GM21576 (cell line): ENCODE measurements at regions not wholly inside any gene's neighbourhood (a gene's known extent, or its start where the extent isn't known, plus 50 kb on each side); places are given as distances from the start of the nearest gene placed in this dataset.
"Not testable (repeated sequence)": the region's sequence is repeated elsewhere in the genome, so short reads cannot be mapped to it uniquely, and the experiment has no call there.

Experiments
- ATAC-seq: cut with Tn5 transposase; IDR thresholded peaks from one replicate; pipeline ENCODE4 v1.9.1; 2021; ENCODE audit warnings: mild to moderate bottlenecking, moderate library complexity; ENCODE audit not compliant: unreplicated experiment

DNA sequence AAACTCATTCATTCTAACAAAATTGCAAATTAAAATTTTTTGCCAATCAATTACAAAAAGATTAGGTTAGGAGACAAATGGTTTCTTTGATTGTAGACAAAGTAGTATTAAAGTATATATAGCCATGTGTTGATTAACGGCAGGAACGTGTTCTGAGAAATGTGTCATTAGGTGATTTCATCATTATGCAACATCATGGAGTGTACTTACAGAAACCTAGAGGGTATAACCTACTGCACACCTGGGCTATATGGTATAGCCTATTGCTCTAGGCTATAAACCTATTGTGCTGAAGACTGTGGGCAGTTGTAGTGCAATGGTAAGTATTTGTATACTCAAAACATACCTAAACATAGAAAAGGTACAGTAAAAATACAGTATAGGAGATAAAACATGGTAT is 906.8 kb upstream of the SPRY2 start:
- ATAC-seq: no peak

DNA sequence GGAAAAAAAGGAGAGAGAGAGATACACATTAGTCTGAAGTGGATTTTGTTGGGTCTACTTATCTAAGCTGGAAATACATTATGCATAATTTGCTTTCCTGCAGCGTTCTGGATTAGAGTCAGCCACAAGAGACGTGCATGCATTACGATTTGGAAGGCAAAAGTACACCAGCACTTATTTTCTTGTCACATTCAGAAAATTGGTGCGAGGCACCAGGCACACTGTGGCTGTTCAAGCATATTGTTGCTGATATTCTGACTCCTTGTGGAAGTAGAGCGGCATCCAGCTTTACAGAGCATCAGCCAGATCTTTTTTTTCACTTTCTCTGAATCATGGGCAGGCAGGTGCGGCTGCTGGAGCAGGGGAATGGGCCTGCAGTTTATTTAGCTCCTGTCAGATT is 905.6 kb upstream of the SPRY2 start:
- no peak for ATAC-seq

DNA sequence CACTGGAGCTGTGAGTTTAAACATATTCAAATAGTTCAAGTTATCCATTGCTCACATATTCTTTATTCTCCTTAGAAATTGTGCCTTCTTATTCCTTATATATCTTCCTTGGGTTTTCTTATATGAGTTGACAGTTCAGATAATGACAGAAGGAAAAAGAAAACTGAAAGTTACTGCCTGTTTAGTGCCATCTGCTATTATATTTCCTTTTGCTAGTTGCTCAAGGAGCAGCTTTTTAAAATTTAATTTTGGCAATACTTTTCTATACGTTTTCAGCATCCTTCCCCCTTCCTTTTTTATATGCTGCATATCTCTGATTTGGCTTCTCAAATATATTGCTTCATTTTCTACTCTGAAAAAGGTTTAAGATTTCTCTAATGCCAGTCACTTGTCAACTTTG is 903.1 kb upstream of the SPRY2 start:
- no peak for ATAC-seq

DNA sequence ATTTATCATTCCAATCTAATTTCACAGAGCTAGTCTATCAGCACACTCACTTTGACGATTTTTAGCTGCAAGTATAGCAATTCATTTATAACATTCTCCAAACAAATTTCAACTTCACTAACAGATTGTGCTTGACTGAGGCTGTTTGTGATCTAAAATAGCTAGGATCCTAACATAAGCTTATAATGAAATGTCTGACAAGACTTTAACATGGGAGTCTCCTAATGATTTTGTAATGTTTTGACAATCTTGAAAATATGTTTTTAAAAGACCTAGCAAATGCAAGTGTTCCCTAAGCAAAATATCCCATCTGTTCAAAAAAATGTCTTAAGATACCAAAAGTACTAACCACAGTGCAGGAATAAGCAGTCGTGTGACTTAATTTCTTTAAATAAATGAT is 889.5 kb upstream of the SPRY2 start:
- ATAC-seq: no peak

DNA sequence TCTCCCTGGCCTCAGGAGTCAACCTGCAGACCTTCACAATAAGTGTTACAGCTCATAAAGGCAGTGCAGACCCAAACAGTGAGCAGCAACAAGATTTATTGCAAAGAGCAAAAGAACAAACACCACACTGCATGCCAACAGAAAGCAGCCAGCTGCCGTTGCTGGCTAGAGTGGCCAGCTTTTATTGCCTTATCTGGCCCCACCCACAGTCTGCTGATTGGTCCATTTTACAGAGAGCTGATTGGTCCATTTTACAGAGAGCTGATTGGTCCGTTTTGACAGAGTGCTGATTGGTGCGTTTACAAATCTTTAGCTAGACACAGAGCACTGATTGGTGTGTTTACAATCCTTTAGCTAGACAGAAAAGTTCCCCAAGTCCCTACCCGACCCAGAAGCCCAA is 885.9 kb upstream of the SPRY2 start:
- not testable (repeated sequence) for ATAC-seq

DNA sequence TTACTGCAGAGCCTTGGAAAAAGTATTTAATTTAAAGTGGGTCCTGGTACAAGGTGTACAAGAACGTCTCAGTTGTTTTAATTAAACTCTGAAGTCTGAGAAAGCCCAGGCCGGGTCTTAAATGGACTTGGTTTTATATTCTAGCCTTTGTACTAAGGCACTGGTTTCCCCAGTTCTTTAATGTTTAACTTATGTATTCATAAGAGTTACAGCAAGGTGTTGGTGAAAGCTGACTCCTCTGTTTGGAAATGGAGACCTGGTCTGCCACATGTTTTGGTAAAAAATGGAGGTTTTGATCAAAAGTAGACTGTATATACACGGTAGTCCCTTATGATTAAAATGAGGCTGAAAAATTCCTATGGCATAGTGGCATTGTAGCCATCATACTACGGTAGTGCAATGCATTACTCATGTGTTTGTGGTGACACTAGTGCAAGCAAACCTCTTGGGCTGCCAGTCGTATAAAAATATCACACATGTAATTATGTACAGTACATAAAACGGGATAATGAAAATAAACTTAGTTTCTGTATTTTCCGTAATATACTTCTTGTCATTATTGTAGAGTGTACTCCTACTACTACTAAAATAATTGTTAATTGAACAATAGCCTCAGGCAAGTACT is 883.4 kb upstream of the SPRY2 start:
- no peak for ATAC-seq

DNA sequence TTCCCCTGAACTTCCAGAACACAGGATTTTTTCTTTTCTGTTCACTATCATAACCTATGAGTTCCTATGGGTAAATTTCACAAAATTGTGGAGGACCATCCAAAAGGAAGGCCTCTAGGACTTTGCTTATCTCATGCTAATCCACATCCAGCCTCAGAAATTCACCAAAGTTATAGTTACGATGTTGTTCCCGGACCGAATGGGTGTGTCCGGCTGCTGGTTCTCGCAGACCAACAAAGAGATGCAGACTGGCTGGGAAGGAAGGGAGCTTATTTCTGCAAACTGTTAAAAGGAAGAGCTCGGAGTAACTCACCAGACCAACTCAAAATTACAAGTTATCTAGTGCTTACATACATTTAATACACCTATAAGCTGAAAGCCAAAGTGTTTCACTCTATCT is 882.9 kb upstream of the SPRY2 start:
- ATAC-seq: no peak

DNA sequence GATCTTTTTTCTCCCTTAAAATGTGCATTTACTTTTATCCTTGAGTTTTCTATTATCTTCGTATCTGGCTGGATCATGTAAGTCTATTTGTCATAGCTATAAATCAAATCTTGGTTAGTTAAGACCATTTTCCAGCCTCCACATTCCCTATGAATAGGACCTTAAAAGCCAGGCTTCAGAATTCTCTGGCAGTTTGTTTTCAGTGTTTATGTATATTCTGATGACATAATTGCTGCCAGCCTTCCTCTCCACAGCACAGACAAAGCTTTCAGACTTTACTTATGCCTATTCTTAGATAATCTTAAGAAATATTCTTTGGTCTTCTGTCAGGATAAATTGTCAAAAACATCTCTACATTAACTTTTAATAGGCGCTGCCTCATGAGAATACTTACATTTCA is 870.8 kb upstream of the SPRY2 start:
- ATAC-seq: no peak

DNA sequence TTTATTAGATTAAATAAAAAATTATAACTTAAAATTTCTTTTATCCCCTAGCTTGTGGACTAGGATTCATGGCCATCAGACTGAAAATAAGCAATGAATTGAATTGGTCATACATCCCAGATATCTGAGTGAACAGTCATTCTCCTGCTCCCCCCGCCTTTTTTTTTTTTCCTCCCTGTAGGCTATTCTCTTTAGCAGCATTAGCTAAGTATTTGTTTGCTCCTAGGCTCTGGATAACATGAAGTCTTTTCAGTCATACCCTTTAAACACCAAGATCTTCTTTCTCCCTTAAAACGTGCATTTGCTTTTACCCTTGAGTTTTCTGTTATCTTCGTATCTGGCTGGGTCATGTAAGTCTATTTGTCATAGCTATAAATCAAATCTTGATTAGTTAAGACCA is 866.7 kb upstream of the SPRY2 start:
- ATAC-seq: no peak

DNA sequence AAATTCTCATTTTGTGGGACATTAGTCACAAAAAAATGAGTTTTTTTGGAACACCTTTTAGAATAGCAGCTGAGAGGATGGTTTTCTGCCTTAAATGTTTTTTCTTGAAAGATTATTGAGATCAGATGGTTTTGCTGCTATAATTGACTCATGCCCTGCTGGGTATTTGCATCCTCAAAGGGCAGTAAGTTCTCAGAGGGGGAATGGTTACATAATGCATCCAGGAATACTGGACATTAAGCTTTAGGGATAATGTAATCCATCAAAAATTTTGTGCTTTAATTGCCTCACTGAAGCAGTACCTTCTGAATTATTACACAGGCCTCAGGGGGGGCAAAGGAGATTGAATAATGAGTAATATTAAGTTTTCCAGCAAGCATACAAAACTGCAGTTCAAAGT is 866.3 kb upstream of the SPRY2 start:
- no peak for ATAC-seq

DNA sequence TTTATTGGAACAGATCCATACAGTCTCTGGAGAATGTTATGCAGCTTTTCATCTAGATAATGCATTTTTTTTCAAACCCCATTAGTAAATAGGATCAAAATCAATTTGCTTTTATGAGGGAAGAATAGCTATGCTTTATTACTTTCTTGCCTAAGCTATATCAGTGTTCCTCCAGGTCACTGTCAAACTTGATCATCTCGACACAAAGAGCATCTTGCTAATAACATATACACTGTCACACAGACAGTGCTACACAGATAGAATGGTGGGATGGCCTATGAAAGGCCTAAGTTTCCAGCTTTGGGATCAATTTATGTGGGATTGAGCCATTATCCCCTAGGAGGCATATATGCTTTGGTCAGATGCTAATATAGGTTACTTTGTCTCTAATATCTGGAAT is 862.9 kb upstream of the SPRY2 start:
- ATAC-seq: no peak

DNA sequence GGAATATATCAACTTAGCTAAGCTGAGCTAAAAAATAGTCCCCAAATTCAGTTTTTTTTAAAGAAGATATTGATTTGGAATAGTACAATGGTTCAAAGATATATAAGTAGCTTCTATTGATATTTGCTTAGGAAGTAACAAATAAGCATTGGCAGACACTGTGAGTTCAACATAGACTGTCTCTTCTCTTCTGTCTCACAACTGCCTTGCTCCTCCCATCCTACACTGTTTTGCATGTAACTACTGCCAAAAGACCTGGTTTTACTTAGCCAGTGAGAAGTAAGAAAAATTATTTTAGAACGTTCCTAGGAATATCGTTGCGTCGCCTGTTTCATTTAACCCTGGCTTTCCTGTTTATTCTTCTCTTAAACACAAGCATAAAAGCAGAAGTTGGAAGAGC is 859.0 kb upstream of the SPRY2 start:
- ATAC-seq: no peak

DNA sequence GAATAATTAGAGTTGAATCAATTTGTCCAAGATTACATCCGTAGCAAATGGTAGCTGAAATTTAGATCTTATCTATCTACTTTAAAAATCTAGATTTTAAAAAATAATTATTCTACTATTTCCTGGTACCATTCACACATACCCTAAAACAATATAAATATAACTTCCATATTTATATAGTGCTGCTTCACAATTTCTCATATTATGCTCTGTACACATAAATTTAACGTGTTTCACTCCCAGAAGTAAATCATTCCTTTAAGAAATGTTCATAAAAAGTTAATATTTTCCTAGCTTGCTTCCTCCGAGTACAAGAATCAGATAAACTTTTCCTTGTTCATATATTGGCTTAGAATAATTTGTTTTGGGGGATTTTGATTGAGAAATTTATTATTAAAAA is 857.0 kb upstream of the SPRY2 start:
- ATAC-seq: no peak

DNA sequence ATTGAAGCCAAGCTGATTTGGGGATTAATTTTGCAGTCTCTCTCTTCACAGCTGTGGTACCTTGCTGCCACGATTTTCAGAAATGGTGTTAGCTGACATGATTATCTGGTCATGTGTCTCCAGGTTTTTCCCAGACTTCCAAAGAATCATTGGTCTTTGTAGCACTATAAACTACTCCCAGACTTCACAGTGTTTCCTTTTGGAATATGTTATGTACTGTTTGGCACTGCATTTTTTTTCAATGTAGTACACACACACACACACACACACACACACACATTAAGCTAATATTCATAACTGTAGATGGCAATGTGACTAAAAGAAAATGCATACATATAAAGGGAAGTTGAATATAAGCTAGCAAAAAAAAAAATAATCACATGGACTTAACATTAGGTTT is 856.6 kb upstream of the SPRY2 start:
- ATAC-seq: no peak

DNA sequence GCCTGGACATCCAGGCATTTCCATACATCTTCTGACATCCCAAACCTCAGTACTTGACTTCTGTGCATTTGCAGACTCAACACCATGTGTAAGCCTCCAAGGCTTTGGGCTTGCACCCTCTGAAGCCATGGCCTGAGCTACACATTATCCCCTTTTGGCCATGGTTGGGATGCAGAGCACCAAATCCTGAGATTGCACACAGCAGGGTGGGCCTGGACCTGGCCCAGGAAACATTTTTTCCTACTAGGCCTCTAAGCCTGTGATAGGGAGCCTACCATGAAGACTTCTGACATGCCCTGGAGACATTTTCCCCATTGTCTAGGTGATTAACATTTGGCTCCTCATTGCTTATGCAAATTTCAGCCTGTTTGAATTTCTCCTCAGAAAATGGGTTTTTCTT is 853.4 kb upstream of the SPRY2 start:
- ATAC-seq: no peak

DNA sequence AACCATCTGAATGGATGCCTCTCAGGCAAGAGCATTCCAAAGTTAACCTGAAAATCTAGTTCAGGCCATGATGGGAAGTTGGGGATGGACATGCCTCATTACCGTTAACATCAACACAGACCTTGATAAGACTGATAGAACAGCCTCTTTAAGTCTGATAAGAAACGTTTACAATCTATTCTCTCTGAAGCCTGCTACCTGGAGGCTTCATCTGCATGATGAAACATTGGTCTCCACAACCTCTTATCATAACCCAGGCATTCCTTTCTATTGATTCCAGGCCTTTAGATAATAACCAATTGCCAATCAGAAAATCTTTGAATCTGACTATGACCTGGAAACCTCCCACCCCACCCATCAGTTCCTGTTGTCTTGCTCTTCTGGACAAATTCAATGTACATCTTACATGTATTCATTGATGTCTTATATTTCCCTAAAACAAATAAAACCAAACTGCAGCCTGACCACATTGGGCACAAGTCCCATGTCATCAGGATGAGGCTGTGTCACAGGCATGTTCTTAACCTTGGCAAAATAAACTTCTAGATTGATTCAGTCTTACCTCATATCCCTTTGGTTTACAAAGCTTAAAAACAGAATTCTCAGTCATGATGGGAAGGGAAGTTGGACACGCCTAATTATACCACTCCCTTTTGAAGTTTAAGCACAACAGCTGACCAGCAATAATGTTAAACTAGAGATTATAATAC is 843.8 kb upstream of the SPRY2 start:
- ATAC-seq: no peak

DNA sequence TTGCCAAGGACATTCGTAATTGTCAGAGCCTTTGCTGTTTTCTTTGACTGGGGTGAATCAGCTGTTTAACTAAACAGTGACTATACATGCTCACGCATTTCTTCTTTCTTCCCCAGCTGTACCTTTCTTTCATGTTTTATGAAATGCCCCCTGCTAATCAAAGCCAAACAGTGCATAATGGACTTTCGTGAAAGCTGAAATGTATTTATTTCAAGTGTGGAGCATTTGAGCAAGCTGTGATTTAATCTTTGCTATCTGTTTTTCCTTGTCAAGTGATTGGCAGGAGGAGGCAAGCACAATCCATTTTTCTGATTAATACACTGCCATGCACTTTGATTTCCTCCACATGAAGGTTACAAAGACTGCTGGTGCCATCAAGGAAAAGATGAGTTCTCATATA is 831.7 kb upstream of the SPRY2 start:
- no peak for ATAC-seq

DNA sequence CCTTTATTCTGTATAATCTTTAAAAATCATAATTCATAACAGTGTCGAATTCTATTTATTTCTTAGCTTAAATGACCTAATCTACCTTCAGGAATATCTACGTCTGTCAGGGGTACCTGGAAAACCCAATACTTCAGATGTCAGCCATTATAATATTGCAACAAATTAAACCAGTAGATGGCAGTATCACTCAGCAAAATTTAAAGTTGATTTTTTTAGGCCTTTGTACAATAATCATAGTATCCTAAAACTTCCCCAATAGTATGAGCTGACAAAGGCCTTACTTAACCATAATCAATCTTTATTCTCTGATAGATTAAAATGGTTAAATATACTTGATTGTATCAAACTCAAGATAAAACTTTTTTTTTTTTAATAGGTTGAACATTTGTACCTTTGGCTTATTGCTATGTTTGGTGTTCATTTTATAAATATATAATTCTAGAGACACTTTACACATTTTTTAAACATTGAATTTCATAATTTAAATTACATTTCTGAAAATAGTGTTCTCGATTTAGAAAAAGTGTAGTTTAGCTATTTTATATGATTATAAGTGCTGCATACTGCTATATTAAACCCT is 830.2 kb upstream of the SPRY2 start:
- ATAC-seq: no peak

DNA sequence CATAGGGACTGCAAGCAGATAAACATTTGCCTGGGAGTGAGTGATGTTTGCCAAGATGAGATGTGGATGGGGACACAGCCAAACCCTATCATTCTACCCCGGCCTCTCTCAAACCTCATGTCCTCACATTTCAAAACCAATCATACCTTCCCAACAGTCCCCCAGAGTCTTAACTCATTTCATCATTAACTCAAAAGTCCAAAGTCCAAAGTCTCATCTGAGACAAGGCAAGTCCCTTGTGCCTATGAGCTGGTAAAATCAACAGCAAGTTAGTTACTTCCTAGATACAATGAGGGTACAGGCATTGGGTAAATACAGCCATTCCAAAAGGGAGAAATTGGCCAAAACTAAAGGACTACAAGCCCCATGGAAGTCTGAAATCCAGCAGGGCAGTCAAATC is 822.9 kb upstream of the SPRY2 start:
- not testable (repeated sequence) for ATAC-seq

DNA sequence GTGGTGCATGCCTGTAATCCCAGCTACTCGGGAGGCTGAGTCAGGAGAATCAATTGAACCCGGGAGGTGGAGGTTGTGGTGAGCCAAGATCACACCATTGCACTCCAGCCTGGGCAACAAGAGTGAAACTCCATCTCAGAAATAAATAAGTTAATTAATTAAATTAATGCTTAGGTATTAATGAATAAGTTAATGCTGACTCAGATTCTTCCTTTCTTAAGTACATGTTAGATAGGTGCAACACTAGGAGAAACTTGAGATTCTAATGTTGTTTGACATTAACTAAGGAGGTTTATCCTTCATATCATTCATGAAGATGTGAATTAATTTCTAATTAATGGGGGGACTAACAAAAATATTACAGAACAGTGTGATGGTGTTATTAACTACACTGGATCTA is 812.6 kb upstream of the SPRY2 start:
- ATAC-seq: no peak

DNA sequence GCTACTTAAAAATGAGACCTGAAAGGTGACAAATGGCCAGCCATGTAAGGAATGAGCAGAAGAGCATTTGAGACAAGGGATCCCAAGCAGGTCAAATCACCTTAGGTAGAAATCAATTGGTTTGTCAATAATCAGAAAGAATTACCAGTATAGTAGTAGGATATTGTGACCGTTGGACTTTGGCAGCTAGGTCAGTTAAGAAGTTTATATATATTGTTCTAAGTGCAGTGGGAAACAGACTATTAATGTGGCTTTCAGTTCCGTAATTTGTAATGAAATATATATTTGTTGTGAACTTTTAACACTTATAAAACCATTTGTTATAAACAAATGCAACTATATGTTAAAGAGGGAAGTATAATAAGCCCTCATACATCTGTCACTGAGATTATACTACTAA is 807.9 kb upstream of the SPRY2 start:
- ATAC-seq: no peak

DNA sequence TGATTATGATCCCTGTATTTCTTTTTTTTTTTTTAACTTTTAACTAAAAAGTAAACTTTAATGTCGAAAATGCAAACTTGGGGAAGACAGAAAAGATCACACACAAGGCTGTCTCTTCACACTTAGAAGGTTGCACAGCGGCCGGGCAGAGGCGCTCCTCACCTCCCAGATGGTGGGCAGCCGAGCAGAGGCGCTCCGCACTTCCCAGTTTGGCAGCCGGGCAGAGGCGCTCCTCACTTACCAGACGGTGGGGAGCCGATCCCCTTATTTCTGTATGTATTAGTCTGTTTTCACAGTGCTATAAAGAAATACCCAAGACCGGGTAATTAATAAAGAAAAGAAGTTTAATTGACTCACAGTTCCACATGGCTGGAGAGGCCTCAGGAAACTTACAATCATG is 805.6 kb upstream of the SPRY2 start:
- not testable (repeated sequence) for ATAC-seq
